Mesenchymal stem cell (in vitro differentiated cells and primary cell): ENCODE measurements at regions not wholly inside any gene's neighbourhood (a gene's known extent, or its start where the extent isn't known, plus 50 kb on each side); places are given as distances from the start of the nearest gene placed in this dataset. TPM values are rescaled to one million over a fixed set of nuclear protein-coding genes. Genes with fewer than 3 reads are reported as not detected.

Experiments
- small RNA-seq: library from polyadenylated mRNA; stranded (forward); fragments of <200 nt; extraction: miRNeasy Mini kit (QIAGEN cat#:217004); gene quantifications from one replicate; pipeline ENCODE3, GENCODE V24; 2013; ENCODE audit warnings: low read depth

Small RNAs in the stretch of these regions (small RNA-seq; reads per million reads assigned to genes)
- not detected for gene RN7SL705P
